H1 (cell line): ENCODE measurements at regions not wholly inside any gene's neighbourhood (a gene's known extent, or its start where the extent isn't known, plus 50 kb on each side); places are given as distances from the start of the nearest gene placed in this dataset.

Experiments
- CTCF ChIA-PET: fragments of 300-600 bp; sonication (Branson Sonifier 250); formaldehyde crosslinking; loops from one replicate; lab custom pipeline; 2021; ENCODE audit not compliant: partially characterized antibody; lab: Charles Lee
- POLR2A ChIA-PET: fragments of 300-600 bp; sonication (Branson Sonifier 250); formaldehyde crosslinking; loops from one replicate; lab custom pipeline; 2021; ENCODE audit warnings: inconsistent platforms; ENCODE audit not compliant: partially characterized antibody; lab: Charles Lee
- DNase-seq, 2 experiments: peaks; one replicate each; pipeline versions ENCODE4 v3.0.0 to v3.0.0-alpha.2; 2010 to 2022; ENCODE audit warnings: low spot score in 2 of 2, low read depth in 1 of 2, mixed read lengths in 1 of 2
- FAIRE-seq: peaks from 2 replicates; lab custom pipeline; 2011; peaks lifted over from hg19 to GRCh38; lab: Jason Lieb, UNC
- H2AFZ ChIP-seq: 2 replicates; pipeline ENCODE4 v1.8.1; 2012; ENCODE audit warnings: low read length, inconsistent platforms
- H2AK5ac ChIP-seq: 2 replicates; pipeline ENCODE4 v1.6.1; 2013; ENCODE audit warnings: low read depth, low read length
- H2BK120ac ChIP-seq: replicated peaks from 2 replicates; pipeline ENCODE3; 2013; ENCODE audit warnings: low read depth, low read length, inconsistent platforms
- H2BK12ac ChIP-seq: 2 replicates; pipeline ENCODE4 v1.6.1; 2013; ENCODE audit warnings: low read depth, low read length
- H2BK15ac ChIP-seq: 2 replicates; pipeline ENCODE4 v1.6.1; 2013; ENCODE audit warnings: low read length
- H2BK20ac ChIP-seq: 2 replicates; pipeline ENCODE4 v1.6.1; 2013; ENCODE audit warnings: low read length
- H2BK5ac ChIP-seq: 2 replicates; pipeline ENCODE4 v1.6.1; 2013; ENCODE audit warnings: low read depth, low read length
- H3K14ac ChIP-seq: 2 replicates; pipeline ENCODE4 v1.6.1; 2013; ENCODE audit warnings: inconsistent platforms; ENCODE audit not compliant: insufficient read length
- H3K18ac ChIP-seq: 2 replicates; pipeline ENCODE4 v1.6.1; 2013; ENCODE audit warnings: low read length; ENCODE audit errors: extremely low read depth
- H3K23ac ChIP-seq: 2 replicates; pipeline ENCODE4 v1.6.1; 2013; ENCODE audit warnings: inconsistent platforms; ENCODE audit not compliant: insufficient read length
- H3K23me2 ChIP-seq: 2 replicates; pipeline ENCODE4 v1.6.1; 2013; ENCODE audit warnings: low read depth, low read length
- H3K27ac ChIP-seq: 2 replicates; pipeline ENCODE4 v1.6.1; 2011; ENCODE audit warnings: low read depth, low read length, inconsistent platforms
- H3K27me3 ChIP-seq, 4 experiments: replicated peaks in 1 of 4; 1 replicate in 1 of 4; 2 replicates in 3 of 4; pipeline versions ENCODE4 v1.6.1 to v1.8.1; 2011 to 2013; ENCODE audit warnings: low read length in 3 of 4, mild to moderate bottlenecking in 3 of 4, inconsistent platforms in 2 of 4, mixed read lengths in 2 of 4, moderate library complexity in 1 of 4; ENCODE audit not compliant: control insufficient read depth in 3 of 4, insufficient read depth in 3 of 4; ENCODE audit errors: extremely low read depth in 1 of 4
- H3K36me3 ChIP-seq, 4 experiments: 2 replicates each; pipeline versions ENCODE4 v1.6.1 to v1.8.1; 2011 to 2013; ENCODE audit warnings: mild to moderate bottlenecking in 4 of 4, low read length in 3 of 4, moderate library complexity in 2 of 4, control low read depth in 1 of 4, inconsistent platforms in 1 of 4; ENCODE audit not compliant: insufficient read depth in 4 of 4, control insufficient read depth in 2 of 4
- H3K4ac ChIP-seq: replicated peaks from 2 replicates; pipeline ENCODE3; 2013; ENCODE audit warnings: low read length, low read depth, mixed read lengths, inconsistent platforms; ENCODE audit not compliant: insufficient read length
- H3K4me1 ChIP-seq, 4 experiments: replicated peaks in 1 of 4; 1 replicate in 1 of 4; 2 replicates in 3 of 4; pipeline versions ENCODE4 v1.6.1 to v1.8.1; 2011 to 2013; ENCODE audit warnings: low read length in 3 of 4, inconsistent platforms in 2 of 4, mixed read lengths in 1 of 4; ENCODE audit not compliant: insufficient read depth in 4 of 4, control insufficient read depth in 3 of 4
- H3K4me2 ChIP-seq, 2 experiments: 2 replicates each; pipeline versions ENCODE4 v1.6.1 to v1.8.1; 2011 to 2013; ENCODE audit warnings: low read depth in 2 of 2, low read length in 2 of 2, control low read depth in 1 of 2, inconsistent platforms in 1 of 2, mild to moderate bottlenecking in 1 of 2; ENCODE audit not compliant: insufficient read depth in 1 of 2
- H3K4me3 ChIP-seq, 4 experiments: fragments of 200-600, 300-600 bp in 1 of 4; sonication (generic), shearing (Covaris generic), sonication (Bioruptor Twin) in 1 of 4; 2 replicates each; pipeline versions ENCODE4 v1.5.1 to v1.8.1; 2011 to 2016; ENCODE audit warnings: low read length in 4 of 4, low read depth in 3 of 4, control low read depth in 2 of 4, inconsistent platforms in 2 of 4, mild to moderate bottlenecking in 2 of 4, mixed read lengths in 1 of 4, moderate library complexity in 1 of 4; ENCODE audit not compliant: insufficient read depth in 2 of 4; ENCODE audit errors: extremely low read depth in 1 of 4
- H3K56ac ChIP-seq: replicated peaks from 2 replicates; pipeline ENCODE3; 2013; ENCODE audit warnings: low read depth, mild to moderate bottlenecking, mixed read lengths, low read length, inconsistent platforms; ENCODE audit not compliant: insufficient read length
- H3K79me1 ChIP-seq: 2 replicates; pipeline ENCODE4 v1.6.1; 2013; ENCODE audit warnings: low read depth, low read length, control low read depth
- H3K79me2 ChIP-seq, 2 experiments: 2 replicates each; pipeline versions ENCODE4 v1.6.1 to v1.8.1; 2012 to 2013; ENCODE audit warnings: low read length in 2 of 2, mild to moderate bottlenecking in 2 of 2, inconsistent platforms in 1 of 2; ENCODE audit not compliant: insufficient read depth in 2 of 2, control insufficient read depth in 1 of 2
- H3K9ac ChIP-seq, 4 experiments: replicated peaks in 1 of 4; 1 replicate in 1 of 4; 2 replicates in 3 of 4; pipeline versions ENCODE4 v1.6.1 to v1.8.1; 2011 to 2013; ENCODE audit warnings: low read depth in 3 of 4, low read length in 3 of 4, control low read depth in 2 of 4, mild to moderate bottlenecking in 2 of 4, moderate library complexity in 2 of 4, inconsistent platforms in 1 of 4; ENCODE audit errors: extremely low read depth in 1 of 4
- H3K9me3 ChIP-seq, 2 experiments: 2 replicates each; pipeline versions ENCODE4 v1.6.1 to v1.8.1; 2012 to 2013; ENCODE audit warnings: mild to moderate bottlenecking in 2 of 2, moderate library complexity in 2 of 2, control low read depth in 1 of 2, inconsistent platforms in 1 of 2, low read depth in 1 of 2, low read length in 1 of 2, mixed read lengths in 1 of 2; ENCODE audit not compliant: insufficient read depth in 2 of 2
- H4K20me1 ChIP-seq, 2 experiments: replicated peaks in 1 of 2; 2 replicates each; pipeline versions ENCODE3 to v1.8.1; 2011 to 2013; ENCODE audit warnings: inconsistent platforms in 2 of 2, low read length in 2 of 2, mild to moderate bottlenecking in 1 of 2; ENCODE audit not compliant: insufficient read depth in 2 of 2, control insufficient read depth in 1 of 2
- H4K5ac ChIP-seq: 2 replicates; pipeline ENCODE4 v1.6.1; 2013; ENCODE audit warnings: low read length, low read depth, mixed read lengths, inconsistent platforms; ENCODE audit not compliant: insufficient read length
- H4K8ac ChIP-seq: 2 replicates; pipeline ENCODE4 v1.8.0; 2013; ENCODE audit warnings: mild to moderate bottlenecking, moderate library complexity, low read length, inconsistent platforms; ENCODE audit not compliant: insufficient read depth; ENCODE audit errors: extremely low read depth
- H4K91ac ChIP-seq: replicated peaks from 2 replicates; pipeline ENCODE3; 2013; ENCODE audit warnings: low read length, mixed read lengths, inconsistent platforms; ENCODE audit not compliant: insufficient read length
- BACH1 ChIP-seq: IDR thresholded peaks from 2 replicates; pipeline ENCODE4 v1.6.1; 2012; ENCODE audit warnings: low read length, improper control_type of control experiment
- BRCA1 ChIP-seq: IDR thresholded peaks from 2 replicates; pipeline ENCODE4 v1.6.1; 2012; ENCODE audit warnings: low read depth, low read length, improper control_type of control experiment
- CBX5 ChIP-seq: fragments of 300-800, 300-1000 bp; sonication (generic); IDR thresholded peaks from 2 replicates; pipeline ENCODE4 v1.7.1; 2016; ENCODE audit warnings: antibody characterized with exemption, low read length, low read depth
- CHD1 ChIP-seq: IDR thresholded peaks from 2 replicates; pipeline ENCODE4 v1.6.1; 2012; ENCODE audit warnings: low read depth, low read length, improper control_type of control experiment
- FOSL1 ChIP-seq: IDR thresholded peaks from 2 replicates; pipeline ENCODE4 v1.6.1; 2011; ENCODE audit warnings: mild to moderate bottlenecking, low read depth, low read length, moderate library complexity; ENCODE audit not compliant: insufficient read depth
- HDAC6 ChIP-seq: IDR thresholded peaks from one replicate; pipeline ENCODE4 v1.7.1; 2012; ENCODE audit warnings: low read depth, mild to moderate bottlenecking, inconsistent platforms, low read length, moderate library complexity
- JUN ChIP-seq: IDR thresholded peaks from 2 replicates; pipeline ENCODE4 v1.6.1; 2011; ENCODE audit warnings: low read depth, mild to moderate bottlenecking, improper control_type of control experiment, low read length
- POLR2A ChIP-seq, 2 experiments: IDR thresholded peaks; 1 replicate in 1 of 2; 2 replicates in 1 of 2; pipeline ENCODE4 v1.6.1; 2011; ENCODE audit warnings: low read depth in 2 of 2, low read length in 2 of 2, mild to moderate bottlenecking in 2 of 2; ENCODE audit errors: control extremely low read depth in 1 of 2
- POU5F1 ChIP-seq: IDR thresholded peaks from 2 replicates; pipeline ENCODE4 v1.6.1; 2011; ENCODE audit warnings: low read depth, mild to moderate bottlenecking, low read length, moderate library complexity
- SP1 ChIP-seq: IDR thresholded peaks from 2 replicates; pipeline ENCODE4 v1.6.1; 2011; ENCODE audit warnings: low read depth, low read length
- TAF7 ChIP-seq: optimal IDR thresholded peaks from 2 replicates; pipeline ENCODE3; 2011; ENCODE audit warnings: low read depth, mild to moderate bottlenecking, inconsistent platforms, low read length, moderate library complexity, borderline replicate concordance
- TCF12 ChIP-seq: IDR thresholded peaks from 2 replicates; pipeline ENCODE4 v1.6.1; 2011; ENCODE audit warnings: low read depth, mild to moderate bottlenecking, low read length
- USF2 ChIP-seq: IDR thresholded peaks from 2 replicates; pipeline ENCODE4 v1.6.1; 2011; ENCODE audit warnings: low read length, improper control_type of control experiment
- ZNF274 ChIP-seq: IDR thresholded peaks from 2 replicates; pipeline ENCODE4 v1.7.0; 2012; ENCODE audit warnings: low read length, borderline replicate concordance; ENCODE audit errors: extremely low read depth
- WGBS, 2 experiments: shearing (Covaris generic) in 1 of 2; methylation state at CpG; one replicate each; pipeline versions ENCODE4 v1.1.6 to v1.1.7; 2013 to 2015; ENCODE audit warnings: low lambda C conversion rate in 2 of 2, mixed read lengths in 2 of 2, inconsistent platforms in 1 of 2, low coverage in 1 of 2, missing lambda C conversion rate in 1 of 2; ENCODE audit not compliant: insufficient replicate concordance in 2 of 2, insufficient coverage in 1 of 2, insufficient read length in 1 of 2; ENCODE audit errors: extremely low coverage in 1 of 2, missing lambda C conversion rate in 1 of 2; 5-methylcytosine and 5-hydroxymethylcytosine counted together

- Histone ChIP-seq H4K8ac (no peak overlapping the region), H3K27me3 (no peaks in the 10 kb centered on the region), H3K56ac (no peak overlapping the region), H3K79me2 (no peaks in the 10 kb centered on the region), H3K23me2 (no peaks in the 10 kb centered on the region; the same call in 1 of the 2 replicates), H3K79me1 (no peaks in the 10 kb centered on the region), H3K4me2 (no peak overlapping the region), H3K4me3 (no peak overlapping the region), H2BK12ac (peak overlapping the region; percentile 60; the same call in 1 of the 2 replicates), H3K14ac (no peak overlapping the region), H2BK120ac (no peak overlapping the region), H4K5ac (no peak overlapping the region), H2BK15ac (no peak overlapping the region), H3K9me3 (no peaks in the 10 kb centered on the region), H3K36me3 (no peaks in the 10 kb centered on the region), H2BK20ac (0 out of 2 replicates have a peak overlapping the region, but pooled peaks have one; percentile 61), H4K20me1 (no peaks in the 10 kb centered on the region), H3K4ac (no peak overlapping the region), H3K9ac (no peak overlapping the region), H3K23ac (no peak overlapping the region), H2AK5ac (no peak overlapping the region), H3K4me1 (no peaks in the 10 kb centered on the region), H2AFZ (0 out of 2 replicates have a peak overlapping the region, but pooled peaks have one; percentile 42), H3K27ac (no peak overlapping the region), H4K91ac (no peak overlapping the region), H3K18ac (no peak overlapping the region), H2BK5ac (peak overlapping the region; percentile 52; the same call in 1 of the 2 replicates)
- ChIA-PET CTCF (interaction anchor here (0.5 to 1.5 kb wide), 5 partner anchors 9 to 94 kb away, joined by 3 to 5 read pairs (median 5); no protein-coding TSS in a partner anchor), POLR2A (no interaction called here)
- DNase-seq (no peak), FAIRE-seq (no peak)
- 89% methylated on average over 11 of the region's 11 CpGs; no CpG with 5 or more reads in 1 of the 2 experiments for WGBS, 2 experiments
- TF ChIP-seq BACH1 = no peak
- no peak for TF ChIP-seq TAF7
- no peak for TF ChIP-seq USF2
- no peak for TF ChIP-seq JUN
- TF ChIP-seq BRCA1 = no peak
- no peak for TF ChIP-seq FOSL1
- TF ChIP-seq CBX5 = no peak
- no peak for TF ChIP-seq SP1
- no peak for TF ChIP-seq ZNF274
- no peak for TF ChIP-seq CHD1
- no peak for TF ChIP-seq POU5F1
- TF ChIP-seq POLR2A (IDR thresholded peaks at IDR 0.05; ENCODE audit: control extremely low read depth in 1 of 2, low read depth in 2 of 2, low read length in 2 of 2) = no peak
- no peak for TF ChIP-seq HDAC6
- no peak for TF ChIP-seq TCF12
Measured at GRCh38 chr15:62940755-62941361, 101.7 kb upstream of the TPM1 start.
